Neural cell (in vitro differentiated cells): ENCODE measurements at regions not wholly inside any gene's neighbourhood (a gene's known extent, or its start where the extent isn't known, plus 50 kb on each side); places are given as distances from the start of the nearest gene placed in this dataset.

Experiments
- CTCF ChIP-seq: fragments of 450-650 bp; IDR thresholded peaks from 2 replicates; pipeline ENCODE4 v1.5.1; 2014; ENCODE audit warnings: antibody characterized with exemption, mild to moderate bottlenecking, moderate library complexity; ENCODE audit not compliant: poor library complexity, severe bottlenecking
- EP300 ChIP-seq: fragments of 450-650 bp; conservative IDR thresholded peaks from 2 replicates; pipeline ENCODE4 v1.6.1; 2014; ENCODE audit warnings: antibody characterized with exemption, mild to moderate bottlenecking, moderate library complexity; ENCODE audit not compliant: poor library complexity, severe bottlenecking
- EZH2 ChIP-seq: fragments of 200-600, 300-800 bp; shearing (Covaris generic), sonication (generic); IDR thresholded peaks from 2 replicates; pipeline ENCODE4 v1.6.1; 2014; ENCODE audit warnings: antibody characterized with exemption, low read length, borderline replicate concordance, mild to moderate bottlenecking; ENCODE audit not compliant: insufficient read depth, poor library complexity, severe bottlenecking

- no peak for TF ChIP-seq CTCF
- TF ChIP-seq EZH2, result no peak
- no peak for TF ChIP-seq EP300
Observed at GRCh38 chr17:77750427-77751043, 208.0 kb upstream of the TNRC6C start.
